Endothelial cell of umbilical vein (primary cell): ENCODE measurements at regions not wholly inside any gene's neighbourhood (a gene's known extent, or its start where the extent isn't known, plus 50 kb on each side); places are given as distances from the start of the nearest gene placed in this dataset.

Experiments
- BruUV-seq: library from RNA; stranded (reverse); fragments of 400-500 nt; replicated peaks from 2 replicates; lab custom pipeline; 2021; lab: Mats Ljungman, UMichigan
- CTCF ChIA-PET: fragments of 300-600, 350-600 bp; sonication (Branson Sonifier 250); formaldehyde crosslinking; loops from one replicate; lab custom pipeline; 2021; ENCODE audit warnings: antibody characterized with exemption, inconsistent platforms; lab: Charles Lee
- POLR2A ChIA-PET: fragments of 300-600, 350-600 bp; sonication (Branson Sonifier 250); formaldehyde crosslinking; loops from one replicate; lab custom pipeline; 2021; ENCODE audit warnings: antibody characterized with exemption, inconsistent platforms; lab: Charles Lee
- DNase-seq: peaks from one replicate; pipeline ENCODE4 v3.0.0-alpha.2; 2011; ENCODE audit warnings: low read depth, low spot score
- FAIRE-seq: peaks from 2 replicates; lab custom pipeline; 2011; peaks lifted over from hg19 to GRCh38; lab: Jason Lieb, UNC
- H2AFZ ChIP-seq: 2 replicates; pipeline ENCODE4 v1.6.0; 2012; ENCODE audit warnings: low read depth, low read length, control low read depth, inconsistent platforms
- H3K27ac ChIP-seq: 2 replicates; pipeline ENCODE4 v1.5.1; 2011; ENCODE audit warnings: low read depth, mild to moderate bottlenecking, control low read depth, low read length, moderate library complexity; ENCODE audit not compliant: insufficient read depth
- H3K27me3 ChIP-seq, 2 experiments: 2 replicates each; pipeline versions ENCODE4 v1.6.0 to v1.6.1; 2011; ENCODE audit warnings: low read length in 2 of 2, mixed read lengths in 1 of 2; ENCODE audit not compliant: control insufficient read depth in 2 of 2, insufficient read depth in 2 of 2
- H3K36me3 ChIP-seq, 2 experiments: 2 replicates in 1 of 2; 3 replicates in 1 of 2; pipeline ENCODE4 v1.5.1; 2011; ENCODE audit warnings: low read length in 2 of 2, mild to moderate bottlenecking in 1 of 2, moderate library complexity in 1 of 2; ENCODE audit not compliant: control insufficient read depth in 2 of 2, insufficient read depth in 2 of 2; ENCODE audit errors: extremely low read depth in 1 of 2
- H3K4me1 ChIP-seq: 3 replicates; pipeline ENCODE4 v1.5.1; 2011; ENCODE audit warnings: mild to moderate bottlenecking, low read length; ENCODE audit not compliant: control insufficient read depth, insufficient read depth; ENCODE audit errors: extremely low read depth
- H3K4me2 ChIP-seq: 2 replicates; pipeline ENCODE4 v1.6.1; 2011; ENCODE audit warnings: low read length, control low read depth, mixed read lengths; ENCODE audit not compliant: insufficient read depth
- H3K4me3 ChIP-seq, 3 experiments: fragments of 200-600 bp in 1 of 3; sonication (generic), shearing (Covaris generic) in 1 of 3; replicated peaks in 1 of 3; 2 replicates each; pipeline ENCODE4 v1.5.1; 2011 to 2016; ENCODE audit warnings: control low read depth in 3 of 3, low read length in 3 of 3, mild to moderate bottlenecking in 2 of 3, inconsistent platforms in 1 of 3, low read depth in 1 of 3, moderate library complexity in 1 of 3; ENCODE audit not compliant: insufficient read depth in 1 of 3
- H3K79me2 ChIP-seq: 2 replicates; pipeline ENCODE4 v1.6.0; 2012; ENCODE audit warnings: low read length, inconsistent platforms; ENCODE audit not compliant: control insufficient read depth, insufficient read depth
- H3K9ac ChIP-seq: replicated peaks from 2 replicates; pipeline ENCODE3; 2011; ENCODE audit warnings: low read length, control low read depth; ENCODE audit not compliant: insufficient read depth; ENCODE audit errors: extremely low read depth
- H3K9me1 ChIP-seq: replicated peaks from 3 replicates; pipeline ENCODE4 v1.6.0; 2011; ENCODE audit warnings: mild to moderate bottlenecking, low read length; ENCODE audit not compliant: control insufficient read depth, insufficient read depth; ENCODE audit errors: extremely low read depth
- H3K9me3 ChIP-seq: replicated peaks from 2 replicates; pipeline ENCODE4 v1.5.1; 2012; ENCODE audit warnings: low read length, inconsistent platforms; ENCODE audit not compliant: control insufficient read depth, insufficient read depth
- H4K20me1 ChIP-seq: replicated peaks from 2 replicates; pipeline ENCODE3; 2011; ENCODE audit warnings: mild to moderate bottlenecking, low read length; ENCODE audit not compliant: control insufficient read depth, insufficient read depth; ENCODE audit errors: extremely low read depth
- EZH2 ChIP-seq: IDR thresholded peaks from 2 replicates; pipeline ENCODE4 v1.6.1; 2012; ENCODE audit warnings: borderline replicate concordance, low read depth, mild to moderate bottlenecking, moderate library complexity, low read length, inconsistent platforms; ENCODE audit not compliant: severe bottlenecking
- FOS ChIP-seq: IDR thresholded peaks from 2 replicates; pipeline ENCODE4 v1.6.1; 2011; ENCODE audit warnings: mild to moderate bottlenecking, low read length, moderate library complexity, borderline replicate concordance; ENCODE audit not compliant: insufficient read depth
- GATA2 ChIP-seq: IDR thresholded peaks from 2 replicates; pipeline ENCODE4 v1.7.0; 2011; ENCODE audit warnings: low read depth, mild to moderate bottlenecking, moderate library complexity, mixed read lengths, low read length; ENCODE audit not compliant: insufficient read length, insufficient read depth
- JUN ChIP-seq: IDR thresholded peaks from 2 replicates; pipeline ENCODE4 v1.6.1; 2011; ENCODE audit warnings: borderline replicate concordance, low read depth; ENCODE audit not compliant: insufficient read length, insufficient read depth
- MYC ChIP-seq: IDR thresholded peaks from one replicate; pipeline ENCODE4 v1.6.1; 2011; ENCODE audit warnings: mild to moderate bottlenecking, low read depth, low read length
- POLR2A ChIP-seq: IDR thresholded peaks from 2 replicates; pipeline ENCODE4 v1.6.1; 2012; ENCODE audit warnings: low read depth, mild to moderate bottlenecking, control low read depth, low read length
- POLR2AphosphoS5 ChIP-seq: IDR thresholded peaks from 2 replicates; pipeline ENCODE4 v1.6.1; 2012; ENCODE audit warnings: low read depth, mild to moderate bottlenecking, control low read depth, low read length, moderate library complexity; ENCODE audit not compliant: insufficient read depth
- dilution Hi-C: fragments of 300-500 bp; cut with MboI; formaldehyde crosslinking; loops from one replicate; pipeline ENCODE4 v1.15.0; 2019; ENCODE audit warnings: low sequenced_read_pairs; ENCODE audit not compliant: extremely low pct_ligation_motif_present
- intact Hi-C: fragments of 100-400 bp; cut with micrococcal nuclease; formaldehyde crosslinking; loops from one replicate; pipeline ENCODE4 v1.10.0; 2022
- TF ChIP-seq, protein P1 (sequence below), 2 donors: IDR thresholded peaks; 1 replicate in 1 of 2; 2 replicates in 1 of 2; pipeline ENCODE4 v1.5.1; 2011; ENCODE audit warnings: low read length in 2 of 2, mild to moderate bottlenecking in 2 of 2, moderate library complexity in 2 of 2, control low read depth in 1 of 2, inconsistent platforms in 1 of 2, low read depth in 1 of 2; ENCODE audit not compliant: insufficient read depth in 1 of 2; ENCODE audit errors: extremely low read depth in 1 of 2
- TF ChIP-seq, protein P2 (sequence below): IDR thresholded peaks from 2 replicates; pipeline ENCODE4 v1.6.1; 2011; ENCODE audit not compliant: insufficient read depth, insufficient read length

DNA sequence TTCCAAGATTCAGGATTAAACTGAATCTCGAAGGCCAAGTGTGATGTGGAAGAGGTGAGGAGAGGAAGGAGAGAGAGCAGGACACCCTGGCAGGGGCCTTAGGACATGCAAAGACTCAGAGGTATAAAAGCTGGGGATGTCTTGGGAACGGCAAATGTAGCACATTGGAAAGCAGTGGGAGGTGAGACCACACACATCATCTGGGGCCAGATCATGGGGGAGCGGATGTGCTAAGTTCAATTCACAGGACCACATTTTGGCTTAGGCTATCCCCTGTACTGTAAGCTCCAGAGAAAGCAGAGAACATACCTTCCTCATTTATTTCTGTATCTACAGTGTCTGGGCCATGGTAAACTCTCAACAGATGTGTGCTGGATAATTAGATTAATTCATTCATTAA is 59.5 kb upstream of the MBOAT1 start:
- ChIA-PET POLR2A (no interaction called here), CTCF (no interaction called here)
- Histone ChIP-seq H4K20me1 (no peaks in the 10 kb centered on the region), H2AFZ (no peak overlapping the region), H3K4me2 (no peak overlapping the region), H3K9ac (no peak overlapping the region), H3K9me3 (no peaks in the 10 kb centered on the region), H3K79me2 (no peaks in the 10 kb centered on the region), H3K36me3 (no peaks in the 10 kb centered on the region), H3K9me1 (no peaks in the 10 kb centered on the region), H3K27ac (no peak overlapping the region), H3K4me1 (no peaks in the 10 kb centered on the region), H3K27me3 (no peaks in the 10 kb centered on the region), H3K4me3 (no peak overlapping the region)
- DNase-seq: no peak
- no TSS peak for BruUV-seq
- intact Hi-C loops (no loop called here), dilution Hi-C loops (no loop called here)
- TF ChIP-seq JUN: no peak
- TF ChIP-seq MYC: no peak
- TF ChIP-seq FOS: no peak
- TF ChIP-seq POLR2A: no peak
- TF ChIP-seq, protein P1, sequence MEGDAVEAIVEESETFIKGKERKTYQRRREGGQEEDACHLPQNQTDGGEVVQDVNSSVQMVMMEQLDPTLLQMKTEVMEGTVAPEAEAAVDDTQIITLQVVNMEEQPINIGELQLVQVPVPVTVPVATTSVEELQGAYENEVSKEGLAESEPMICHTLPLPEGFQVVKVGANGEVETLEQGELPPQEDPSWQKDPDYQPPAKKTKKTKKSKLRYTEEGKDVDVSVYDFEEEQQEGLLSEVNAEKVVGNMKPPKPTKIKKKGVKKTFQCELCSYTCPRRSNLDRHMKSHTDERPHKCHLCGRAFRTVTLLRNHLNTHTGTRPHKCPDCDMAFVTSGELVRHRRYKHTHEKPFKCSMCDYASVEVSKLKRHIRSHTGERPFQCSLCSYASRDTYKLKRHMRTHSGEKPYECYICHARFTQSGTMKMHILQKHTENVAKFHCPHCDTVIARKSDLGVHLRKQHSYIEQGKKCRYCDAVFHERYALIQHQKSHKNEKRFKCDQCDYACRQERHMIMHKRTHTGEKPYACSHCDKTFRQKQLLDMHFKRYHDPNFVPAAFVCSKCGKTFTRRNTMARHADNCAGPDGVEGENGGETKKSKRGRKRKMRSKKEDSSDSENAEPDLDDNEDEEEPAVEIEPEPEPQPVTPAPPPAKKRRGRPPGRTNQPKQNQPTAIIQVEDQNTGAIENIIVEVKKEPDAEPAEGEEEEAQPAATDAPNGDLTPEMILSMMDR (IDR thresholded peaks at IDR 0.05; ENCODE audit: extremely low read depth in 1 of 2, insufficient read depth in 1 of 2, low read depth in 1 of 2, low read length in 2 of 2): no peak
- TF ChIP-seq GATA2: no peak
- TF ChIP-seq, protein P2, sequence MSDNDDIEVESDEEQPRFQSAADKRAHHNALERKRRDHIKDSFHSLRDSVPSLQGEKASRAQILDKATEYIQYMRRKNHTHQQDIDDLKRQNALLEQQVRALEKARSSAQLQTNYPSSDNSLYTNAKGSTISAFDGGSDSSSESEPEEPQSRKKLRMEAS: no peak
- TF ChIP-seq POLR2AphosphoS5: no peak
- TF ChIP-seq EZH2: no peak
- no peak for FAIRE-seq
